T follicular helper cell (primary cell): ENCODE measurements at regions not wholly inside any gene's neighbourhood (a gene's known extent, or its start where the extent isn't known, plus 50 kb on each side); places are given as distances from the start of the nearest gene placed in this dataset.
"Not testable (repeated sequence)": the region's sequence is repeated elsewhere in the genome, so short reads cannot be mapped to it uniquely, and the experiment has no call there.

Source experiments
- DNase-seq: peaks from one replicate; pipeline ENCODE4 v3.0.0-alpha.2; 2020; ENCODE audit warnings: low read depth

DNA sequence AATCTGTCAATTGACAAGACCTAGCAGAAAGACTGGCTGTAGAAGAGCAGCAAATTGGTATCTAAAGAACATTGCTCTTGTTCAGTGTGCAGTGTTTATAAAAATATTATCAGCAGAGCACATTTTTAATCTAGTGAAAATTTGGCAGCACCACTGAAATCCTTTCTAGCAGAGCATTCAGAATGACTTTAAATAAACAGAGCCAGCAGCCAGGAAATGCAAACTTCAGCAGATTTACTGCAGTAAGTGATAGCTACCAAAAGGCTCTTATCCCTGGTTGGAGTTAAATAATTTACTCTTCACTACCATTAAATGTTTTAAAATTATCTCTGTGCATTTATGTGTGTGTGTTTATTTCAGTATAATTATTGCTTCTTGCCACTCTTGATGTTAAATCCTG lies 590.9 kb upstream of the CITED2 start:
- no peak for DNase-seq

DNA sequence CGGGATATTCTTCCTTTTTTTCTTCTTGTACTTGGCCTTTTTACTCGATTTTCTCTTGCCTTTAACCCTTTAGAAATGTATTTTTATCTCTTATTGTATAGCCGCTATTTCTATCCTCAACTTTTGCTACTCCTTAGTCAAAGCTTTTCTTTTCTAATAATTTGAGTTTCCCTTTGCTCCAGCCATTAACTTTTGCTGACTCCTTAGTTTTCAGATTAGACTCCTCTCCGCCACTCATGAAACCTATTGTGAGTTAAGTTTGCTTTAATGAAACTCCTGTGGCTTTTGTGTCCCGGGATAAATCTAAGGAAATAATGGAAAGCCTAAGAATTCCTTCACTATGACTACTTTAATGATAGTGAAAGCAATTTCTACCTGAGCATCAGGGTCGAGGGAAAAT lies 590.3 kb upstream of the CITED2 start:
- DNase-seq: no peak

DNA sequence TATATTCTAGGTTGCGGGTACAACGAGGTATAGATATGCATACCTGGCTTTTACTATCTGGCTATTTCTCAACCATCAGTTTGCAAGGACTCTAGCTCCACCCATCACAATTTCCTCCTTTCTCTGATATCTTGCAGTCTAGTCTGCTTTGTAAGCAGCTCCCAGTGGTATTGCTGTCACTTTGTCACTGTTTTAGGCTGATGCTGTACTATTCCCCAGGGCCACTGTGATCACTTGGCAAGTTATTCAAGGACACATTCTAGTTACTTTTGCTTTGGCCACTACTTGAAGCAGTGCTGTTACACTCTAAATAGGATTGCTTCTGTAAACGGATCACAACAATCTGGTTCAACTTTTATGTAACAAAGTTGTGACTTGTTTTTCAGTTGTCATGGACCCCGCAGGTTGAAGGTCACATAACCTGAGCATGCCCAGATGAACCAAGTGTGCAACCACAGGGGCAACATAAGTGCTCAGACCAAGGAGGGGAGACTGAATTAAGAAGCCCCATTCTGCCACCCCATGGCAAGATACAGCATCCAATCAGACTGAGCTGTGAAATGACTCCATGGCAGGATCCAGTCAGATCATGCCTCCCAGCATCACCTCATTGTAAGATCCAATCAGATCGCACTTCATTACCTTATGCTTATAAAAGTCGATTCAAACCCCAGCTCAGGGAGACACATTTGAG lies 588.4 kb upstream of the CITED2 start:
- no peak for DNase-seq

DNA sequence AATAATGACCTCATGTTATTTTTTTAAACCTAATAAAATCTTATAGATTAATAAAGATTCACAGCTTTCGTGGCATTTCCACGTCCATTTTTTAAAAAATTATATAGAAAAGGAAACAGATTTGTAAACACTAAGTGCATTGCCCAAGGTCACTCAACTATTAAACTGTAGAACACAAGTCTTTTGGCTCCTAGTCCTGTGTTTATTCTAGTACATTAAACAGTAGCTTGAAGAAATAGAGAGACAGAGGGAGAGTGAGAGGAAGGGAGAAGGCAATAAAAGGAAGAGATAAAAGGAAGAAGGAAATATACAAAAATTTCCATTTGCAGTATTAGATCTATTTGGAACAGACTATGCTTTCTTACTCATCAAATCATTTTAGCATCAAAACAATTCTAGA lies 586.7 kb upstream of the CITED2 start:
- no peak for DNase-seq

DNA sequence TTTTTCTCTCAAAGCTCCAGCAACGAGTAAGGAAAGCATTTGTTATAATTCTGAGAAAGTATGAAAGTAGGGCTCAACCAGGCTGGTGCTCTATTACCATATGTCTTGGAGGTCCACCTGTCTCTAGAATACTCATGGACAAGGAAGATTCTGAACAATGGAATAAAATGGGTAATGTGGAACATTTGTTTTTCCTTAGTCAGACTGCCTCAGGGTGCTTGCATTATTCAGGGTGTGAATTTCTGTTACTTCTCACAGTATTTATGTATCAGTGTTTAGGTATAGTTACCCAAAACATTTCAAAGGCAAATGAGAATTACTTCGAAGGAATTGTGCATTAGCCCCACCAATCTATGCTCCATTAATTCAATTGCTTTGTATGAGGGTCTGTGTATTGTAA lies 586.2 kb upstream of the CITED2 start:
- DNase-seq: no peak

DNA sequence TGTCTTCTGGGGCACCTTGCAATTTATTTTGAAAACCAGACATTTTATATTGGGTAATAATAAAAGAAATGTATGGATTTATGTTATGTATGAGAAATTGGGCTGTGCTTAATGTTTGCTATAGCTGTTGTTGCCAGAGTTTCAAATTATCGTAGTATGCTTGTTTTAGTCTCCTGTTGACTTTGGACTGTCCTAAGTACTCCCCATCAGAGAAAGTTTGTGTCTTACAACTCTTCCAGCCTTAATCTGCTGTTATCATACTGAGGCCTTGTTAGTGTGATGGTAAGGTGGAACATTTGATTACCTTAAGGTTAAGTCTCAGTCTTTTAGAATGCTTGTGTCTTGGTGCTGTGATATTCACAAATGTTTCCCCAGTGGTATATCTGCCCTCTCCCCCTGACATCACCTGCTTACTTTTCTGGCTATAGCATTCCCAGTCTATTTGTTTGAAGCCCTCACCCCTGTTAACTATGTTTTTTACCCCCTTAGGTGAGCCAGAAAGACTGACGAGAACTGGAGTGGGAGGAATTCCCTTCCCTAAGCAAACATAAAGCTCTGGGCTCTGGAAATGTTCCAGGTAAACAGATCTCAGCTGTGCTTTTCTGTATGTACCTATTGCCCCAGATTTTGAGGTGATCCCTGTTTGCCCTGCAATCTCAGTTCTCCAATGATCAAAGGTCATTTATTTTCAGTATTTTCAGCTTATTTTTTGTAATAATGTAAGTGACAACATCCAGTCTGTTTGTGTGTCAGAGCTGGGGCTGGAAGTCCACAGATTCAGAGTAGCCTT lies 581.1 kb upstream of the CITED2 start:
- no peak for DNase-seq

DNA sequence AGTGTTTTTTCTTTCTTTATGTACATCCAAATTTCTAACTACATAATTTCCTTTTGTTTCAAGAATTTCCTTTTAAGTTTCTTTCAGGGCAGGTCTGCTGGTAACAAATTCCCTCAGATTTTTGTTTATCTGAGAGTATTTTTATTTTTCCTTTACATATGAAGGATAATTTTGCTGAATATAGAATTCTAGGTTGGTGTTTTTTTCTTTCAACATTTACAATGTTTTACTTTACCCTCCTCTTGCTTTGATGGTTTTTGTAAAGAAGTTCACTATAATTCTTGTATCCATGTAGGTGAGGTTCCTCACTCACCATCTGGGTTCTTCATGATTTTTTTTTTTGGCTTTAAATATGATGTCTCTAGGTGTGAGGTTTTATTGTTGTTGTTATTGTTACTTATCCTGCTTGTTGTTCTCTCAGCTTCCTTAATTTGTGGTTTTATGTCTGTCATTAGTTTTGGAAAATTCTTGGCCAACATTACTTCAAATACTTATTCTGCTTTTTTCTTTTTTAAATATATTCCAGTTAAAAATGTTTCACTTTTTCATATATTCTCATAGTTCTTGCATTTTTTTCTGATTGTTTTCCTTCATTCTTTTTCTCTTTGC lies 580.1 kb upstream of the CITED2 start:
- no peak for DNase-seq

DNA sequence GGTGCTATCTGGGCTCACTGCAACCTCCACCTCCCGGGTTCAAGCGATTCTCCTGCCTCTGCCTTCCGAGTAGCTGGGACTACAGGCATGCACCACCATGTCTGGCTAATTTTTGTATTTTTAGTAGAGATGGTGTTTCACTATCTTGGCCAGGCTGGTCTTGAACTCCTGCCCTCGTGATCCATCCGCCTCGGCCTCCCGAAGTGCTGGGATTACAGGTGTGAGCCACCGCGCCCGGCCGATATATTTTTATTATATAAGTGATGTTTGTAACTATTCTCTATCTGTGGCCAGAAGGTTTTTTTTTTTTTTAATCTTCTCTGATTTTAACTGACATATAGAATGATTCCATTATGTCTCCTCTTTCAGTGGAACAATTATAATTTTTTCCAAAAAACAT lies 579.3 kb upstream of the CITED2 start:
- not testable (repeated sequence) for DNase-seq

DNA sequence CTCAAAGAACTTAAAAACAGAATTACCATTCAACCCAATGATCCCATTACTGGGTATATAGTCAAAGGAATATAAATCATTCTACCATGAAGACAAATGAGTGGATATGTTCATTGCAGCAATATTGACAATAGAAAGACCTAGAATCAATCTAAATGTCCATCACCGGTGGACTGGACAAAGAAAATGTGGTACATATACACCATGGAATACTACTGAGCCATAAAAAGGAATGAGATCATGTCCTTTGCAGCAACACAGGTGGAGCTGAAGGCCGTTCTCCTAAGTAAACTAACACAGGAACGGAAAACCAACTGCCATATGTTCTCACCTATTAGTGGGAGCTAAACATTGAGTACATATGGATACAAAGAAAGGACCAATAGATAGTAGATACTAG lies 576.7 kb upstream of the CITED2 start:
- no peak for DNase-seq

DNA sequence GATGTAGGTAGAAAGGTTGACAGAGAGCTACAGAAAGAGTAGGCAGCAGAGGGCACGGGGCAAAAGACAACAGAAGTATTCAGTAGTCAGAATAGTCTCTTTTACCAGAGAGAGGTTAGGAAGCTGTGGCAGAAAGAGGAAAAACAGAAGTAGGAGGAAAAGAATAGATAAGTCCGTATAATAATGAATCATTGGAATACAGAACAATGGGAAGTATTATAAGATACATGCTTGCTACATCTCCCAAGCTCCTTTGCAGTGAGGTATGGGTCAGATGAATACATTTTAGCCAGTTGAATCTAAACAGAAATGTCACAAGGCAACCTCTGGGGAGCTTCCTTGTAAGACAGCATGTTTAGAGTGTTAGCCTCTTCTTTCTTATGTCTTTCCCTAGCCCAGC lies 570.5 kb upstream of the CITED2 start:
- DNase-seq: no peak

DNA sequence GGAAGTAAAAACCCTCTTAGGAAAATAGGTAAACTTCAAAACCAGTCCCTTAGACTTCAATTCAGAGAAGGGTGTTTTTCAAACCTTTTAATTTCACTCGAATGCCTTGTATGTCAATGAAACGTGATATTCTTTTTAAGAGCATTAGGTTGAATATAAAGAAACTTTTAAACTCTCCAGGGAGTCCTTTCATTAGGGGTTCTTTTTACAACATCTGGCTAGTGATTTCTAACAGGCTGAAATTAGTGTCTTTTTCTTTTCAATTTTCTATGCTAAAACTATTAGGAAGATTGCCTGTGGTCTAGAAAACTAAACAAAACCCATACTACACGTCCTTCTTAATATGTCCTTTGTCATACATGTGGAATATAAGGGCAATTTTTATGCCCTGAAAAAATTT lies 569.7 kb upstream of the CITED2 start:
- no peak for DNase-seq

DNA sequence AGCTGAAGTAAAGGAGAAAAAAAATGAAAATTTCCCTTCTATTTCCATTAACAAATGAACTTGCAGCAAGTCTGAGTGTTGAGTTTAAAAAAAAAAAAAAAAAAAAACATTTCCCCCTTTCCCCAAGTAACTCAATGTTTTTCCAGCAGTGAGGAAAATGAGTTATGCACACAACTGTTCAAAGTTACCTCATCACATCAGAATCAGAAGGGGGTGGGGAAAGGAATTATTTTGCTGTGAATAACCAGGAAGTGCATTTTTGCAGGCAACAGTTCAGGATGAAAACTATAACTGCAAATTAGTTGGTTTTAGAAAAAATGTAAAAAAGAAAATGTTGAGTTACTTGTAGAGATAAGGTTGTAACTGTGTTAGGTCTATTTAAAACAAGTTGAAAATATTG lies 568.9 kb upstream of the CITED2 start:
- no peak for DNase-seq

DNA sequence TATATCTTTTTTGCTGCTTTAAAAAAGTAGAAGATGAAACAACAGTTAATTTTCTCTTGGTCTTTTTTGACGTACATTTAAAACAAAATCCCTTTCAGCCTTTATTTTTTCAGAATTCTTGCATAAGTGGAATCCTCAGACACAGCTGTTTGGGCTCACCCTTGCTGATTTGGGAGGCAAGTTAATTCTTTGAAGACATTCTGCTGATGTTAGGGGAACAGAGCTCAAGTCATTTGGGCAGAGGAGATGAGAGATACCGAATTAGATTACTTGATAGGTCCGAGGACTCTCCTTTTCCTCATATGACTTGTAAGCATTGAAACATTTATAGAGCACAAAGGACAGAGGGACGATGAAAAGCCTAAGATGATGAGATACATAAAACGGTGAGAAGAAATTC lies 567.9 kb upstream of the CITED2 start:
- DNase-seq: no peak

DNA sequence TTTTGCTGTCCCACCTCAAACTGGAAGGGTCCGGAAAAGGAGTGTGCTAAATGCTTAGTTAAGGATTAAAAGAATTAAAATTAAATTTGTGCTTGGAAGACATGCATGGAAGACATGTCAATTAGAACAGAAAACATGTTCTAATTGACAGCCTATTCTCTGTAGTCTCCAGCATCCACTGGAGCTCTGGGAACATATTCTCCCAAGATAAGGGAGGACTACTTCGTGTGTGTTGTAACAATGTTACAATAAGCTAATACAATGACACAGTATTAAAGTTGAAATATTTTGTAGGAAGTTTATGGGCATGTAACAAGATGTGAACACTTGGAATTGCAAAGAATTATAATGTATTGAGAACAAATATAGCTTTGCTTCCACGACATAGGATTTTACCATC lies 567.4 kb upstream of the CITED2 start:
- no peak for DNase-seq

DNA sequence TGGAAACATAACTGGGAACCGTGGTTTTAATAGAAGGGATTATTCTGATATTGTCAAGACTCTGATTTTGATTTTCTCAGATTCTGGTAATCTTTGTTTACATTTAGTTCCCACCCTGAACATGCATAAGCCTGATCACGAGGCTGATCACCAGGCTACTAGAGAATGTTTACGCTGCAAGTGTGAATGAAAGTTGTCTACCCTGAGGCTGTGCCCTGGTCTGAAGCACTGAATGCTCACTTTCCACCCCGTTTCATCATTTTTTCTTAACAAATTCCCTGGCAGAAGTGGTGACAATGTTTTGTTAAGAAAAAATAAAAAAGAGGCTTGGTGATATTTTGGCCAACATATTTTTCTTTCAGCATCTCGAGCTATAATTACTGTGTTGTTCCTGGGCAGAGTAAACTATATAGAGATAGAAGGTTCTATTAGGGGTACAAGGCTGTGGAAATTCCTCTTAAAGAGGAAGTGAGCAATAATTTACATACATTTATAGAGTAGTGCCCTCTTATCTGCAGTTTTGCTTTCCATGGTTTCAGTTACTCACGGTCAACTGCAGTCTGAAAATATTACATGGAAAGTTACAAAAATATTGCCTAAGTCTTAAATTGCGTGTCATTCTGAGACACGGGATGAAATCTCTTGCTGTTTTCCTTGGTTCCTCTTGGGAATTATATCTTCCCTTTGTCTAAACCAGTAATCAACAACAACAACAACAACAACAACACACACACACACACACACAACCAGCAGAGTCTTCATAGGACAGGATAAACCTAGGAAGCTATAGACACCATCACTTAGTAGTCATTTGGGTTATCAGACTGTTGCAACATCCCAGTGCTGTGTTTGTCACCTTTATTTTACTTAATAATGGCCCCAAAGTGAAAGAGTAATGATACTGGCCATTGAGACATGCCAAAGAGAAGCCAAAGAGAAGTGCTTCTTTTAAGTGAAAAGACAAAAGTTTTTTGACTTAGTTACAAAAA lies 566.6 kb upstream of the CITED2 start:
- DNase-seq: no peak

DNA sequence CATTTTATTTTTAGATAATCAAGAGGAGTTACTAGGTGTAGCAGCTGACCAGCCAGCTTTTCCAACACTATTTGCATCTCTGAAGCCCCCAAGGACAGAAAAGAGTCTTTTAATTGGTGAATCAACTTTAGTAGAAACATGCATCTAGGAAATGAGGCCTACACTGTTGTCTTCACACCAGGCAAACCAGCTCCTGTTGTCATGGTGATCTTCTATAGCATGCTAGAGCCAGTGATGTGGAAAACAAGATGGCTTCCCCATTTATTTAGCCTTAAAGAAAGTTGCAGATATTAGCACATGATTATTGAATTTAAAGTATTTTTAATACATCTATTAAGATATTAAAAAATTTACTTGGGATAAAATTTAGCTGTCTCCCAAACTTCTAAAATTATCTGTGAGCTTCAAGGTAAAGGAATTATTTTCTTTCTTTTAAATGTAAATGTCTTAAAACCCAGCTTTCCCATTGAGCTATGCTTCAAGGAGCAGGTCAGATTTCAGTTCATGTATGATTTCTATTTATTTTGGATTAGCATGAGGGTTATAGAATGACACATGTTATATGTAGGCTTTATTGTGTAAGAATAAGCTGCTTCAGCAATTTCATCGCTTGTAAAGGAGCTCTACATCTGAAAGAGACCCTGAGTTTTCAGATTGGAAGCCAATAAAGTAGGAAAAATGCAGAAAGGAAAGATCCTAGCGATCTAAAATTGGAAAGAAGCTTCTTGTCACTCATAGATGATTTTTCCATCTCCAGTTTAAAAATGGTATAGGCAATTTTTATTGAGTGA lies 564.9 kb upstream of the CITED2 start:
- DNase-seq: no peak

DNA sequence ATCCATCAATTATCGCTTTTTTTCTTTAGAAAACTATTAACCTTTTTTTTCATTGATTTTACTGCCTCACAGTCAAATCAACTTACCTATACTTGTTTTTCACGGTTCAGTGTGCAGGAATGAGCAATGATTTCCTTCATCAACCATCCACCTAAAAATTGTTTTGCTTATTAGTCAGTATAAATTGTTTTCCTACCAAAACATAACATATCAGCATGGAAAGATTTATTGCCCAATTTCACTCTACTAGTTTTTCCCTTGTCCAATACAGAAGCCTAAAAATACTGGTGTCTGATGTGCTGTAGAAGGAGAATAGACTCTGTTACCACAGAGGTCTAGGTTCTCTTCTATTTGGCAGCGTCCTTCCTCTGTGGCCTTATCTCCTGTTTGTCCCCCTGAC lies 558.2 kb upstream of the CITED2 start:
- DNase-seq: no peak

DNA sequence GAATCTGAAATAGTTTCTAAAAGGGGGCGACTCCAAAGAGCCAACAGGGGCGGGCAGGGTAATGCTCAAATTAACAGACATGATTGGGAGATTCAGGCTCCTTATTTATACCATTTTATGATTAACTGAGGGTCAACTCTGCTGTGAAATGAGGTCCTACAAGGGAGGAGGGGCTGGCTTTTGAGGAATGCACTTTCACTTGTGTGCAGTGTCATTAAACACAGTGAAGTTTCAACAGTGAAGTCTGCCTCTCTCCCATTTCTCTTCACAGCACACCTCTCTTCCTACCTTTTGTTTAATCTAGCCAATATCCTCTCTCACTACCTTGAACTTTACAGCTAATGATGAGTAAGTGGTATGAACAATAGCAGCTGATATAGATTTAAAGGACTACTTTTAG lies 557.3 kb upstream of the CITED2 start:
- DNase-seq: no peak

DNA sequence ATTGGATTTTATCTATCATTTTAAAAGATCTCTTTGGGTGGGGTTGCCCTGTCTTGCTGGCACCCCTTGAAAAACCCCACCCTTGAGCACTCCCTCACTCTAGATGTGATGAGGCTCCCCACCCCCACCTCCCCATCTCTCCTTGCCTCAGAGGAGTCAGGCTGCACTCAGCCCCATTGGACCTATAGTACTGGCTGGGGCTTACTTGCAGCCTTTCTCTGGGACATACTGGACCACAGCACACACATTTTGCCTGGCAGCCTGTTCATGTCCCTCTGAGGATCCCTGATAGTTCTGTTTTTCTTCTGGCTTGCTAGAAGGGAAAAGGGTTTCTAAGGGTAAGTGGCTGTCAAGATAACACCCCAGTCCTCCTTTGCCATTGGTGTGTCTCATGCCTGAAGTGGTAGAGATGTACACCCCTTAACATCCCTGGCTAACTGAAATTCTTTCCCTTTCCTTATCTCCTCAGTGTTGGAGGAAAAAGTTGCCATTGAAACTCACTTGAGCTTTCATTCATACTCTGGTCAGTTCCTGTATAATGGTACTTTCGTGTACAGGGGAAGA lies 553.4 kb upstream of the CITED2 start:
- no peak for DNase-seq

DNA sequence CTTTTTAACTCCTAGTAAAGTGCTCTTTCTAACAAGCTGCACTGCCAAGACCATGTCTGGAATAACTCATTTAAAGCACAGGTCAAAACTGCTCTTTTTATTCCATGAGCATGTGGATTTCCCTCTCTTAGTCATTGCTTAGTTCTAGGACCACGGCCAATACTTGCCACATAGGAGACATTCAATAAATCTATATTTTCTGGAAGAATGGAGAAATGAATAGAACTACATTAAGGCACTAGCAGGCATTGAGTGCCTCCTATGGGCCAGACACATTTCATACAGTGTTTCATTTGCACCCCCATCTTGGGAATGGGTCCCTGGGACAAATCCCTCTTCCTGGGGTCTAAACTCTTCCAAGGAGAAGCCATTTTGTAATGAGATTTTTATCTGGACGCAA lies 552.8 kb upstream of the CITED2 start:
- no peak for DNase-seq

DNA sequence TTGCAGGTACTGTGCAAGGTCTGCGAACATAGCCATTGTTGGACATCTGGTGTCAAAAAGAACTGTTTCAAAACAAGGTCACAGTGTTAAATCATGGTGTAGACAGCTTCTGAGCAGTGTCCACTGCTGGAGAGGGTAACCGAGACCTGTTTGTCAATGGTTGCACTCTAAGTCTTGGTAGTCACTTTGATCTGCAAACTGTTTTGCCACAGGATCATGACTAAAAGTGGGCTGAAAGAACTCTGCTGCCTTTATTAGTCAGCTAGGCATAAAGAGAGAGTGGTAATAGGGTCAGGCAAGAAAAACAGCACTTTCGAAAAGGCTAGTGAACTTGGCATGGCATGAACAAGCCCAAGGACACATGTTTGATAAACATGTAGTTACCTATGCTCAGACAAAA lies 552.3 kb upstream of the CITED2 start:
- no peak for DNase-seq
